C4-2B (cell line): ENCODE measurements at regions not wholly inside any gene's neighbourhood (a gene's known extent, or its start where the extent isn't known, plus 50 kb on each side); places are given as distances from the start of the nearest gene placed in this dataset.

Experiments used
- ZFX ChIP-seq: fragments of 450-650 bp; IDR thresholded peaks from 2 replicates; pipeline ENCODE4 v1.6.1; 2017
- TF ChIP-seq, protein P1 (sequence below): fragments of 450-650 bp; conservative IDR thresholded peaks from 2 replicates; pipeline ENCODE4 v1.5.1; 2017; ENCODE audit warnings: mild to moderate bottlenecking

DNA sequence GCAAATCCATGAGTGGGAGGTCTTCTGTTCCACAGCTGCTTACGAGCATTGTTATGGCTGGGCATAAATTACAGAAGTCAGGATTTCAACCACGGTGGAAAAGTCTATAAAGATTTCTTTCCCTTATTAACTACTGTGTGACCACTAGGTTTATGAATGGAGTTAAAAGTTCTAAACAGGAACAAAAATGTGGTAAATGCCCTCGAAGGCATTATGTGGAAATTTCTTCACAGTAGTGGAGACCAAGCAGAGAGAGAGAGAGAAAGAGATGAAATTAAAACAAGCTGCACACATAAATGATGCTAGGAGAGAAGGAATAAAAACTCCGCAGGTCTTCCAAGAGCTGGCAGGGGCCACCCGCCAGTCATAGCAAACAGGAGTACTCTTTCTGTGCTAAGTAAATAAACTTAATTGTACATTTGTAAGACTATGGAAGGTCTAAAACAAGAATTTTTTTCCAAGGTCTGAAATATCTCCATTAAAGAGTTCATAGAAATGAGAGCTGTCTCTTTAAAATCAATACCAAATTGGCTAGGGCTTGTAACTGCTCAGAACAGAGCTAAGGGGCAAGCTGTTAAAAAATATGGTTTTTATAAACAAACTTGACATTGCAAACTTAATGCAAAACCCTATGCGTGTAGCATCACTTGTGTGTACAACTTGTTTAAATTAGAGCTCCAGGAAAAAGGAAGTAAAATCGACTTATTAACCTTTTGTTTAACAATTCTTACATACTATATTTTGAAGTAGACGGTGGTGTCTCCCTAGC lies 438.2 kb downstream of the MEIS1 start:
- TF ChIP-seq, protein P1, sequence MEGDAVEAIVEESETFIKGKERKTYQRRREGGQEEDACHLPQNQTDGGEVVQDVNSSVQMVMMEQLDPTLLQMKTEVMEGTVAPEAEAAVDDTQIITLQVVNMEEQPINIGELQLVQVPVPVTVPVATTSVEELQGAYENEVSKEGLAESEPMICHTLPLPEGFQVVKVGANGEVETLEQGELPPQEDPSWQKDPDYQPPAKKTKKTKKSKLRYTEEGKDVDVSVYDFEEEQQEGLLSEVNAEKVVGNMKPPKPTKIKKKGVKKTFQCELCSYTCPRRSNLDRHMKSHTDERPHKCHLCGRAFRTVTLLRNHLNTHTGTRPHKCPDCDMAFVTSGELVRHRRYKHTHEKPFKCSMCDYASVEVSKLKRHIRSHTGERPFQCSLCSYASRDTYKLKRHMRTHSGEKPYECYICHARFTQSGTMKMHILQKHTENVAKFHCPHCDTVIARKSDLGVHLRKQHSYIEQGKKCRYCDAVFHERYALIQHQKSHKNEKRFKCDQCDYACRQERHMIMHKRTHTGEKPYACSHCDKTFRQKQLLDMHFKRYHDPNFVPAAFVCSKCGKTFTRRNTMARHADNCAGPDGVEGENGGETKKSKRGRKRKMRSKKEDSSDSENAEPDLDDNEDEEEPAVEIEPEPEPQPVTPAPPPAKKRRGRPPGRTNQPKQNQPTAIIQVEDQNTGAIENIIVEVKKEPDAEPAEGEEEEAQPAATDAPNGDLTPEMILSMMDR: no peak
- TF ChIP-seq ZFX: no peak
